PC-9 (cell line): ENCODE measurements at regions not wholly inside any gene's neighbourhood (a gene's known extent, or its start where the extent isn't known, plus 50 kb on each side); places are given as distances from the start of the nearest gene placed in this dataset.

Experiments
- BruUV-seq: library from RNA; stranded (reverse); fragments of 400-500 nt; replicated peaks from 2 replicates; lab custom pipeline; 2021; lab: Mats Ljungman, UMichigan
- CTCF ChIA-PET: fragments of 300-600 bp; sonication (Branson Sonifier 250); formaldehyde crosslinking; loops from one replicate; lab custom pipeline; 2022; ENCODE audit warnings: antibody characterized with exemption; lab: Charles Lee
- POLR2A ChIA-PET: fragments of 300-600 bp; sonication (Branson Sonifier 250); formaldehyde crosslinking; loops from one replicate; lab custom pipeline; 2022; ENCODE audit warnings: antibody characterized with exemption; ENCODE audit not compliant: unreplicated experiment; lab: Charles Lee
- DNase-seq, 2 experiments: peaks; one replicate each; pipeline versions ENCODE4 v3.0.0 to v3.0.0-alpha.2; 2015 to 2022; ENCODE audit warnings: mixed read lengths in 1 of 2
- H2AFZ ChIP-seq: fragments of 200-600 bp; sonication (generic); 2 replicates; pipeline ENCODE4 v1.8.1; 2017; ENCODE audit warnings: antibody characterized with exemption
- H3F3A ChIP-seq: fragments of 200-600 bp; sonication (generic); 2 replicates; pipeline ENCODE4 v1.8.1; 2017; ENCODE audit warnings: antibody characterized with exemption, mild to moderate bottlenecking, low read depth; ENCODE audit not compliant: insufficient read depth
- H3K27ac ChIP-seq: fragments of 200-600 bp; sonication (generic); 2 replicates; pipeline ENCODE4 v1.6.1; 2016; ENCODE audit warnings: mixed run types
- H3K27me3 ChIP-seq: fragments of 200-600 bp; sonication (generic); 2 replicates; pipeline ENCODE4 v1.6.1; 2016; ENCODE audit warnings: low read depth, mixed run types; ENCODE audit not compliant: insufficient read depth
- H3K36me3 ChIP-seq: fragments of 200-600 bp; sonication (generic); 2 replicates; pipeline ENCODE4 v1.6.1; 2016; ENCODE audit warnings: low read depth, mixed run types
- H3K4me1 ChIP-seq: fragments of 200-600 bp; sonication (generic); replicated peaks from 2 replicates; pipeline ENCODE4 v1.6.1; 2016; ENCODE audit warnings: mixed run types; ENCODE audit not compliant: insufficient read depth
- H3K4me2 ChIP-seq: fragments of 200-600 bp; sonication (generic); 2 replicates; pipeline ENCODE4 v1.6.1; 2017; ENCODE audit warnings: mixed run types
- H3K4me3 ChIP-seq: fragments of 200-600 bp; sonication (generic); 2 replicates; pipeline ENCODE4 v1.6.1; 2016; ENCODE audit warnings: mixed run types
- H3K79me2 ChIP-seq: fragments of 200-600 bp; sonication (generic); 2 replicates; pipeline ENCODE4 v1.6.1; 2017; ENCODE audit warnings: low read depth, mixed run types
- H3K9me2 ChIP-seq: fragments of 200-600 bp; sonication (generic); 2 replicates; pipeline ENCODE4 v1.8.1; 2017; ENCODE audit warnings: mild to moderate bottlenecking; ENCODE audit not compliant: insufficient read depth
- H3K9me3 ChIP-seq: fragments of 200-600 bp; sonication (generic); 2 replicates; pipeline ENCODE4 v1.8.1; 2016; ENCODE audit warnings: low read depth; ENCODE audit not compliant: insufficient read depth
- H4K20me1 ChIP-seq: fragments of 200-600 bp; sonication (generic); 2 replicates; pipeline ENCODE4 v1.8.1; 2017; ENCODE audit not compliant: insufficient read depth
- EZH2 ChIP-seq: fragments of 200-600 bp; sonication (generic); IDR thresholded peaks from 2 replicates; pipeline ENCODE4 v1.8.0; 2017; ENCODE audit warnings: antibody characterized with exemption, low read depth
- intact Hi-C: fragments of 100-400 bp; cut with micrococcal nuclease; formaldehyde crosslinking; loops from one replicate; pipeline ENCODE4 v1.10.0; 2022; ENCODE audit not compliant: unreplicated experiment
- TF ChIP-seq, protein P1 (sequence below): fragments of 200-600 bp; sonication (generic); conservative IDR thresholded peaks from 2 replicates; pipeline ENCODE4 v1.6.1; 2017; ENCODE audit warnings: mixed run types, antibody characterized with exemption, mild to moderate bottlenecking, moderate library complexity

DNA sequence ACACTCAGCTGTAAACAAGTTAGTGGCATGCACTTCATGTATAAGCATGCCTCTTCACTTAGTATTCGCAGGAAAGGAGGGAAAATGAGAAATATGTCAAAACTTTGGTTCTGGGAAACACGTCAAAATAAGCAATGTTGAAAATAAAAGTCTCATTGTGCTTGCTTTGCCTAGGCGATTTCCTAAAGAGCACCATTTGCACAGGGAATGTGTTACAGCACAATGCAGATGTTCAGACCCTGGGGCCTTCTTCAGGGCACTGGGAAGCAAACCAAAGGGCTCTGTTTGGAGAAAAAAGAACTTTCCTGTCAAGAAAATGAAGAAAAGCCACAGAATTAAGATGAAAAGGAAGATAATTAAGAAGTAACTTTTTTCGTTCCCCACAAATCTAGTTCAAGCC lies 98.6 kb upstream of the PLD5 start:
- TF ChIP-seq, protein P1, sequence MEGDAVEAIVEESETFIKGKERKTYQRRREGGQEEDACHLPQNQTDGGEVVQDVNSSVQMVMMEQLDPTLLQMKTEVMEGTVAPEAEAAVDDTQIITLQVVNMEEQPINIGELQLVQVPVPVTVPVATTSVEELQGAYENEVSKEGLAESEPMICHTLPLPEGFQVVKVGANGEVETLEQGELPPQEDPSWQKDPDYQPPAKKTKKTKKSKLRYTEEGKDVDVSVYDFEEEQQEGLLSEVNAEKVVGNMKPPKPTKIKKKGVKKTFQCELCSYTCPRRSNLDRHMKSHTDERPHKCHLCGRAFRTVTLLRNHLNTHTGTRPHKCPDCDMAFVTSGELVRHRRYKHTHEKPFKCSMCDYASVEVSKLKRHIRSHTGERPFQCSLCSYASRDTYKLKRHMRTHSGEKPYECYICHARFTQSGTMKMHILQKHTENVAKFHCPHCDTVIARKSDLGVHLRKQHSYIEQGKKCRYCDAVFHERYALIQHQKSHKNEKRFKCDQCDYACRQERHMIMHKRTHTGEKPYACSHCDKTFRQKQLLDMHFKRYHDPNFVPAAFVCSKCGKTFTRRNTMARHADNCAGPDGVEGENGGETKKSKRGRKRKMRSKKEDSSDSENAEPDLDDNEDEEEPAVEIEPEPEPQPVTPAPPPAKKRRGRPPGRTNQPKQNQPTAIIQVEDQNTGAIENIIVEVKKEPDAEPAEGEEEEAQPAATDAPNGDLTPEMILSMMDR = no peak
- no peak for TF ChIP-seq EZH2
- no peaks in the 10 kb centered on the region for H3K9me3 ChIP-seq
- no peak for DNase-seq
- no peaks in the 10 kb centered on the region for H3K79me2 ChIP-seq
- ChIA-PET CTCF (no interaction called here), POLR2A (no interaction called here)
- H3K4me2 ChIP-seq = no peak overlapping the region
- H3K4me1 ChIP-seq = no peaks in the 10 kb centered on the region
- intact Hi-C loops = no loop called here
- no peaks in the 10 kb centered on the region for H3F3A ChIP-seq
- H4K20me1 ChIP-seq = no peaks in the 10 kb centered on the region
- no peaks in the 10 kb centered on the region for H3K9me2 ChIP-seq
- no peak overlapping the region for H2AFZ ChIP-seq
- no peaks in the 10 kb centered on the region for H3K27me3 ChIP-seq
- no TSS peak for BruUV-seq
- H3K36me3 ChIP-seq = no peaks in the 10 kb centered on the region
- H3K27ac ChIP-seq = no peak overlapping the region
- no peak overlapping the region for H3K4me3 ChIP-seq

DNA sequence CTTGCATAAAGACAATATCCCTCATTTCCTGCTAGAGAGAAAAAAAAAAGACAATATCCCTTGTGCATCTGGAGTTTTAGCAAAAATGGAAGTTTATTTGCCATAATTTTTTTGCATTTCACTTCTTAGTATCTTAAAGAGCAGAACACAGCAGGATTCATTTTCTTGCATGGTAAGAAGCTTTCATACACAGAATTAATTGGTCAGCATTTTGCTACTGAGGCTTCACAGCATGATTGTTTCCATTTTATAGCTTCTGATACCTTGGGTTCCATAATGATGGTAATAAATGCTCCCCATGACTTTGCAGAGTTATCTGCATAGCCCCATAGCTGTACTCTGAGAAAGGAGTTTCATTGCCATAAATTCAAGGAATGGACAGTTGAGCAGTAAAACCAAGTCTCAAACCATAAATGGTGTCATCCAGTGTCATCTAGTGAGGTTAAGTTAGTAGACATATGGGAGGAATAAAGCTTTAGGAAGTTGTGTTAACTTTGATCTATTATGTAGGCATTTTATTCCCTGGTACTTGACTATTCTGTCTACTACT lies 88.8 kb upstream of the PLD5 start:
- no peak overlapping the region for H3K27ac ChIP-seq
- H3K36me3 ChIP-seq = no peaks in the 10 kb centered on the region
- H2AFZ ChIP-seq = no peak overlapping the region
- H4K20me1 ChIP-seq = no peaks in the 10 kb centered on the region
- BruUV-seq = no TSS peak
- H3K9me3 ChIP-seq = no peaks in the 10 kb centered on the region
- no peaks in the 10 kb centered on the region for H3K9me2 ChIP-seq
- H3K79me2 ChIP-seq = no peaks in the 10 kb centered on the region
- no peaks in the 10 kb centered on the region for H3F3A ChIP-seq
- TF ChIP-seq EZH2 = no peak
- TF ChIP-seq, protein P1 = no peak
- ChIA-PET POLR2A (no interaction called here), CTCF (no interaction called here)
- H3K27me3 ChIP-seq = no peaks in the 10 kb centered on the region
- no peak overlapping the region for H3K4me2 ChIP-seq
- H3K4me1 ChIP-seq = no peaks in the 10 kb centered on the region
- intact Hi-C loops = no loop called here
- no peak overlapping the region for H3K4me3 ChIP-seq
- DNase-seq = no peak

DNA sequence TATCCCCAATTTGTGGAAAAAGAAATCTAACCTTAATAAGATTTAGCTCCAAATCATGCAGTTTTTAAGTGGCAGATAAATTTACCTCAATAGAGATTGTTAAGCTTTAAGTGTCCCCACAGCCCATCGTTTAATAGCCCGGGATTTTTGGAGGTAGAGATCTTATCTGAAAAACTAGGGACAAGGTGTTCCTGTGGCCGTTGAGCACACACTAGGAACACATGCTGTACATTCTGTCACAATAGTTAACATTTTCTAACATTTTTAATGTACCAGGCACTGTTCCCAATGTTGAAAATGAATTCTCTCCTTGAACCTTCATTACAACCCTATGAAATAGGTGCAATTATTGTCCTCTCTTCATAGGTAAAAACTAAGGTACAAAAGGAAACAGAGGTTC lies 85.7 kb upstream of the PLD5 start:
- Histone ChIP-seq H3K9me3 (no peaks in the 10 kb centered on the region), H3K4me3 (no peak overlapping the region), H2AFZ (no peak overlapping the region), H3F3A (no peaks in the 10 kb centered on the region), H4K20me1 (no peaks in the 10 kb centered on the region), H3K79me2 (no peaks in the 10 kb centered on the region), H3K4me1 (no peaks in the 10 kb centered on the region), H3K27ac (no peak overlapping the region), H3K27me3 (no peaks in the 10 kb centered on the region), H3K4me2 (no peak overlapping the region), H3K9me2 (no peaks in the 10 kb centered on the region), H3K36me3 (no peaks in the 10 kb centered on the region)
- intact Hi-C loops = no loop called here
- ChIA-PET POLR2A (no interaction called here), CTCF (no interaction called here)
- TF ChIP-seq, protein P1 = no peak
- TF ChIP-seq EZH2 = no peak
- no peak for DNase-seq
- BruUV-seq = no TSS peak
